CD8-positive, alpha-beta memory T cell (primary cell): ENCODE measurements at regions not wholly inside any gene's neighbourhood (a gene's known extent, or its start where the extent isn't known, plus 50 kb on each side); places are given as distances from the start of the nearest gene placed in this dataset.

Experiments
- CTCF ChIA-PET: fragments of 350-600 bp; sonication (Branson Sonifier 250); formaldehyde crosslinking; loops from one replicate; lab custom pipeline; 2021; ENCODE audit warnings: antibody characterized with exemption; lab: Charles Lee
- POLR2A ChIA-PET: fragments of 350-600 bp; sonication (Branson Sonifier 250); formaldehyde crosslinking; loops from one replicate; lab custom pipeline; 2021; ENCODE audit warnings: antibody characterized with exemption; lab: Charles Lee
- DNase-seq, 5 donors: peaks; one replicate each; pipeline versions ENCODE4 v3.0.0 to v3.0.0-alpha.2; 2020 to 2022; ENCODE audit warnings: mixed read lengths in 1 of 5
- H3K27ac ChIP-seq: one replicate; pipeline ENCODE4 v1.7.0; 2013; ENCODE audit warnings: low read depth, mild to moderate bottlenecking, low read length, moderate library complexity
- H3K27me3 ChIP-seq: 2 replicates; pipeline ENCODE4 v1.7.0; 2013; ENCODE audit warnings: low read length, mild to moderate bottlenecking; ENCODE audit not compliant: insufficient read depth, poor library complexity, severe bottlenecking
- H3K36me3 ChIP-seq: 2 replicates; pipeline ENCODE4 v1.7.0; 2013; ENCODE audit warnings: mild to moderate bottlenecking, low read length, moderate library complexity; ENCODE audit not compliant: insufficient read depth
- H3K4me1 ChIP-seq: 2 replicates; pipeline ENCODE4 v1.7.0; 2013; ENCODE audit warnings: mild to moderate bottlenecking, low read length, moderate library complexity; ENCODE audit not compliant: insufficient read depth
- H3K4me3 ChIP-seq: 2 replicates; pipeline ENCODE4 v1.7.0; 2013; ENCODE audit warnings: mild to moderate bottlenecking, low read length
- H3K9me3 ChIP-seq: 2 replicates; pipeline ENCODE4 v1.7.0; 2013; ENCODE audit warnings: mild to moderate bottlenecking, low read length
- H3K27ac Mint-ChIP-seq, 8 donors: one replicate each; pipeline ENCODE4 v1.8.0; 2020 to 2021; ENCODE audit warnings: mixed read lengths in 8 of 8, mild to moderate bottlenecking in 6 of 8, inconsistent platforms in 3 of 8, moderate library complexity in 3 of 8
- H3K27me3 Mint-ChIP-seq, 2 donors: one replicate each; pipeline ENCODE4 v1.8.0; 2020 to 2021; ENCODE audit warnings: mixed read lengths in 2 of 2, mild to moderate bottlenecking in 1 of 2, moderate library complexity in 1 of 2
- H3K36me3 Mint-ChIP-seq, 3 donors: one replicate each; pipeline ENCODE4 v1.8.0; 2020 to 2021; ENCODE audit warnings: mixed read lengths in 3 of 3, inconsistent platforms in 1 of 3, mild to moderate bottlenecking in 1 of 3
- H3K4me1 Mint-ChIP-seq, 3 donors: one replicate each; pipeline ENCODE4 v1.8.0; 2020 to 2021; ENCODE audit warnings: mixed read lengths in 3 of 3, inconsistent platforms in 1 of 3, mild to moderate bottlenecking in 1 of 3
- H3K4me3 Mint-ChIP-seq, 7 donors: one replicate each; pipeline ENCODE4 v1.8.0; 2020 to 2021; ENCODE audit warnings: mixed read lengths in 7 of 7, mild to moderate bottlenecking in 6 of 7, moderate library complexity in 4 of 7, inconsistent platforms in 2 of 7
- H3K9me3 Mint-ChIP-seq, 5 donors: one replicate each; pipeline ENCODE4 v1.8.0; 2020 to 2022; ENCODE audit warnings: mixed read lengths in 5 of 5, mild to moderate bottlenecking in 3 of 5, moderate library complexity in 2 of 5, inconsistent platforms in 1 of 5

GRCh38 chr4:107247738-107248137 is 211.6 kb upstream of the DKK2 start:
- no peaks in the 10 kb centered on the region for H3K4me1 Mint-ChIP-seq
- H3K27me3 Mint-ChIP-seq: peaks cover 0 to 3% of the 10 kb centered on the region in 2 donors
- no peak for DNase-seq
- H3K4me3 Mint-ChIP-seq: no peak overlapping the region
- POLR2A ChIA-PET: no interaction called here
- Histone ChIP-seq H3K27me3 (no peaks in the 10 kb centered on the region), H3K4me3 (no peak overlapping the region), H3K36me3 (no peaks in the 10 kb centered on the region), H3K27ac (no peak overlapping the region), H3K4me1 (no peaks in the 10 kb centered on the region), H3K9me3 (no peaks in the 10 kb centered on the region)
- CTCF ChIA-PET: no interaction called here
- no peak overlapping the region for H3K27ac Mint-ChIP-seq
- no peaks in the 10 kb centered on the region for H3K36me3 Mint-ChIP-seq
- H3K9me3 Mint-ChIP-seq: peaks cover 0 to 2% (median 0%) of the 10 kb centered on the region in 5 donors

DNA sequence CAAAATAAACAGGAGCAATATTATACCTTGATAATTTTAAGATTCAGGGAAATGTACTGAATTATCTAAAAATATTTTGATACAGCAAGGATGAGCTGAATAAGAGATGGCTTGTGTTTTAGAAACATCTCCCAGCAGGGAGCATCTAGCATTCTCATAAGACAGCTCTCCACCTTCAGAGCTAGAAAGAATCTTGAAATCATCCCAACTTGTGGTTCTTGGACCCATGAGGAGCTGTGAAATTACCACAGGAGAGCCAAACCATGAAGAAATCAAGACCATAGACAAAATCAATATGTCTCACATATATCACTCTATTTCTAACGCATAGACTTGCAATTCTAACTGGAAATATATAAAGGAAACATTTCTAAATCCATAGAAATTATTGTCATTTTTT is 210.6 kb upstream of the DKK2 start:
- ChIA-PET POLR2A (no interaction called here), CTCF (no interaction called here)
- Mint-ChIP-seq H3K27ac (no peak overlapping the region), H3K4me1 (no peaks in the 10 kb centered on the region), H3K4me3 (no peak overlapping the region), H3K27me3 (peaks cover 0 to 1% of the 10 kb centered on the region in 2 donors), H3K9me3 (peaks cover 0 to 2% (median 0%) of the 10 kb centered on the region in 5 donors), H3K36me3 (no peaks in the 10 kb centered on the region)
- Histone ChIP-seq H3K27me3 (no peaks in the 10 kb centered on the region), H3K9me3 (no peaks in the 10 kb centered on the region), H3K36me3 (no peaks in the 10 kb centered on the region), H3K27ac (no peak overlapping the region), H3K4me1 (no peaks in the 10 kb centered on the region), H3K4me3 (no peak overlapping the region)
- DNase-seq: no peak

- H3K4me1 Mint-ChIP-seq: no peaks in the 10 kb centered on the region
- H3K9me3 Mint-ChIP-seq: no peaks in the 10 kb centered on the region
- H3K4me1 ChIP-seq: no peaks in the 10 kb centered on the region
- POLR2A ChIA-PET: no interaction called here
- no peak overlapping the region for H3K4me3 Mint-ChIP-seq
- H3K36me3 ChIP-seq: no peaks in the 10 kb centered on the region
- no peaks in the 10 kb centered on the region for H3K9me3 ChIP-seq
- no peak overlapping the region for H3K27ac Mint-ChIP-seq
- H3K27me3 ChIP-seq: no peaks in the 10 kb centered on the region
- DNase-seq: no peak
- H3K4me3 ChIP-seq: no peak overlapping the region
- CTCF ChIA-PET: no interaction called here
- no peak overlapping the region for H3K27ac ChIP-seq
- H3K27me3 Mint-ChIP-seq: peaks cover 0 to 1% of the 10 kb centered on the region in 2 donors
- no peaks in the 10 kb centered on the region for H3K36me3 Mint-ChIP-seq
Observed at GRCh38 chr4:107243141-107243781, 207.1 kb upstream of the DKK2 start.

GRCh38 chr4:107220976-107221375 is 184.9 kb upstream of the DKK2 start:
- H3K4me1 ChIP-seq: no peaks in the 10 kb centered on the region
- H3K9me3 Mint-ChIP-seq: peaks cover 0 to 9% (median 2%) of the 10 kb centered on the region in 5 donors
- H3K4me1 Mint-ChIP-seq: no peaks in the 10 kb centered on the region
- no peaks in the 10 kb centered on the region for H3K27me3 Mint-ChIP-seq
- POLR2A ChIA-PET: no interaction called here
- no peaks in the 10 kb centered on the region for H3K36me3 ChIP-seq
- no peak overlapping the region for H3K27ac ChIP-seq
- no peak overlapping the region for H3K4me3 ChIP-seq
- CTCF ChIA-PET: no interaction called here
- no peaks in the 10 kb centered on the region for H3K9me3 ChIP-seq
- no peak overlapping the region for H3K4me3 Mint-ChIP-seq
- no peak overlapping the region for H3K27ac Mint-ChIP-seq
- H3K27me3 ChIP-seq: no peaks in the 10 kb centered on the region
- no peak for DNase-seq
- H3K36me3 Mint-ChIP-seq: no peaks in the 10 kb centered on the region

DNA sequence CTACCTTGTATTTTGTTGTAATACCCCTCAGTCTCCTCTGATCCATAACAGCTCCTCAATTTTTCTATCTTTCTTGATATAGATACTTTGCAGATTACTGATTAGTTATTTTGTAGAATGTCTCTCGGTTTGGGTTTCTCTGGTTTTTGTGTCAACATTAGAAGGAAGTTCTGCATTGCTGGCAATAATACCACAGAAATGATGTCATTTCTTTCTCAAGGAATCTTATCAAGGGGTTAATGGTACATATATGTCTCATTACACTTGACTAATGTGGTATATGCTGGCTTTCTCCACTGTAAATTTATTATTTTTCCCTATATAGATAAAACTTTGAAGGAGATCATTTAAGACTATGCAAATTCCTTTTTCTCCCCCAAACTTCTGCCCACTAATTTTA is 183.6 kb upstream of the DKK2 start:
- no peak overlapping the region for H3K4me3 ChIP-seq
- Mint-ChIP-seq H3K27me3 (no peaks in the 10 kb centered on the region), H3K36me3 (no peaks in the 10 kb centered on the region), H3K4me3 (no peak overlapping the region), H3K4me1 (no peaks in the 10 kb centered on the region), H3K9me3 (peaks cover 0 to 6% (median 2%) of the 10 kb centered on the region in 5 donors), H3K27ac (no peak overlapping the region)
- H3K27ac ChIP-seq: no peak overlapping the region
- no peaks in the 10 kb centered on the region for H3K27me3 ChIP-seq
- H3K4me1 ChIP-seq: no peaks in the 10 kb centered on the region
- ChIA-PET POLR2A (no interaction called here), CTCF (no interaction called here)
- H3K9me3 ChIP-seq: no peaks in the 10 kb centered on the region
- DNase-seq: no peak
- no peaks in the 10 kb centered on the region for H3K36me3 ChIP-seq

GRCh38 chr4:107216379-107216778 is 180.3 kb upstream of the DKK2 start:
- Histone ChIP-seq H3K36me3 (no peaks in the 10 kb centered on the region), H3K4me1 (no peaks in the 10 kb centered on the region), H3K9me3 (no peaks in the 10 kb centered on the region), H3K4me3 (no peak overlapping the region), H3K27ac (no peak overlapping the region), H3K27me3 (no peaks in the 10 kb centered on the region)
- Mint-ChIP-seq H3K4me3 (no peak overlapping the region), H3K27me3 (no peaks in the 10 kb centered on the region), H3K36me3 (no peaks in the 10 kb centered on the region), H3K4me1 (no peaks in the 10 kb centered on the region), H3K9me3 (peaks cover 0 to 5% (median 0%) of the 10 kb centered on the region in 5 donors), H3K27ac (no peak overlapping the region)
- DNase-seq: no peak
- CTCF ChIA-PET: no interaction called here
- POLR2A ChIA-PET: no interaction called here

- ChIA-PET CTCF (no interaction called here), POLR2A (no interaction called here)
- Mint-ChIP-seq H3K36me3 (no peaks in the 10 kb centered on the region), H3K9me3 (peaks cover 0 to 5% (median 0%) of the 10 kb centered on the region in 5 donors), H3K27ac (no peak overlapping the region), H3K4me3 (no peak overlapping the region), H3K27me3 (no peaks in the 10 kb centered on the region), H3K4me1 (no peaks in the 10 kb centered on the region)
- no peak overlapping the region for H3K4me3 ChIP-seq
- no peaks in the 10 kb centered on the region for H3K36me3 ChIP-seq
- H3K9me3 ChIP-seq: no peaks in the 10 kb centered on the region
- H3K27ac ChIP-seq: no peak overlapping the region
- no peaks in the 10 kb centered on the region for H3K4me1 ChIP-seq
- no peaks in the 10 kb centered on the region for H3K27me3 ChIP-seq
- DNase-seq: no peak
Observed at GRCh38 chr4:107215222-107215621, 179.1 kb upstream of the DKK2 start.

- H3K27me3 Mint-ChIP-seq: no peaks in the 10 kb centered on the region
- Histone ChIP-seq H3K4me3 (no peak overlapping the region), H3K4me1 (no peaks in the 10 kb centered on the region), H3K36me3 (no peaks in the 10 kb centered on the region), H3K27ac (no peak overlapping the region), H3K27me3 (no peaks in the 10 kb centered on the region), H3K9me3 (no peaks in the 10 kb centered on the region)
- POLR2A ChIA-PET: no interaction called here
- no peak overlapping the region for H3K4me3 Mint-ChIP-seq
- no peaks in the 10 kb centered on the region for H3K4me1 Mint-ChIP-seq
- H3K36me3 Mint-ChIP-seq: no peaks in the 10 kb centered on the region
- peaks cover 0 to 3% (median 0%) of the 10 kb centered on the region in 5 donors for H3K9me3 Mint-ChIP-seq
- CTCF ChIA-PET: no interaction called here
- no peak for DNase-seq
- no peak overlapping the region for H3K27ac Mint-ChIP-seq
Observed at GRCh38 chr4:107213880-107214279, 177.8 kb upstream of the DKK2 start.
